ENCODE measurements at regions not wholly inside any gene's neighbourhood (a gene's known extent, or its start where the extent isn't known, plus 50 kb on each side); places are given as distances from the start of the nearest gene placed in this dataset.

- TF ChIP-seq, protein P1, sequence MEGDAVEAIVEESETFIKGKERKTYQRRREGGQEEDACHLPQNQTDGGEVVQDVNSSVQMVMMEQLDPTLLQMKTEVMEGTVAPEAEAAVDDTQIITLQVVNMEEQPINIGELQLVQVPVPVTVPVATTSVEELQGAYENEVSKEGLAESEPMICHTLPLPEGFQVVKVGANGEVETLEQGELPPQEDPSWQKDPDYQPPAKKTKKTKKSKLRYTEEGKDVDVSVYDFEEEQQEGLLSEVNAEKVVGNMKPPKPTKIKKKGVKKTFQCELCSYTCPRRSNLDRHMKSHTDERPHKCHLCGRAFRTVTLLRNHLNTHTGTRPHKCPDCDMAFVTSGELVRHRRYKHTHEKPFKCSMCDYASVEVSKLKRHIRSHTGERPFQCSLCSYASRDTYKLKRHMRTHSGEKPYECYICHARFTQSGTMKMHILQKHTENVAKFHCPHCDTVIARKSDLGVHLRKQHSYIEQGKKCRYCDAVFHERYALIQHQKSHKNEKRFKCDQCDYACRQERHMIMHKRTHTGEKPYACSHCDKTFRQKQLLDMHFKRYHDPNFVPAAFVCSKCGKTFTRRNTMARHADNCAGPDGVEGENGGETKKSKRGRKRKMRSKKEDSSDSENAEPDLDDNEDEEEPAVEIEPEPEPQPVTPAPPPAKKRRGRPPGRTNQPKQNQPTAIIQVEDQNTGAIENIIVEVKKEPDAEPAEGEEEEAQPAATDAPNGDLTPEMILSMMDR (IDR thresholded peaks at IDR 0.05): no peak
- TF ChIP-seq POLR2AphosphoS5 (IDR thresholded peaks at IDR 0.05; ENCODE audit: insufficient read depth in 1 of 2, low read depth in 1 of 2): no peak
Measured at GRCh38 chr6:37569743-37570481, 70.2 kb upstream of the CCDC167 start.
